ENCODE measurements at regions not wholly inside any gene's neighbourhood (a gene's known extent, or its start where the extent isn't known, plus 50 kb on each side); places are given as distances from the start of the nearest gene placed in this dataset.

- TF ChIP-seq, protein P1, sequence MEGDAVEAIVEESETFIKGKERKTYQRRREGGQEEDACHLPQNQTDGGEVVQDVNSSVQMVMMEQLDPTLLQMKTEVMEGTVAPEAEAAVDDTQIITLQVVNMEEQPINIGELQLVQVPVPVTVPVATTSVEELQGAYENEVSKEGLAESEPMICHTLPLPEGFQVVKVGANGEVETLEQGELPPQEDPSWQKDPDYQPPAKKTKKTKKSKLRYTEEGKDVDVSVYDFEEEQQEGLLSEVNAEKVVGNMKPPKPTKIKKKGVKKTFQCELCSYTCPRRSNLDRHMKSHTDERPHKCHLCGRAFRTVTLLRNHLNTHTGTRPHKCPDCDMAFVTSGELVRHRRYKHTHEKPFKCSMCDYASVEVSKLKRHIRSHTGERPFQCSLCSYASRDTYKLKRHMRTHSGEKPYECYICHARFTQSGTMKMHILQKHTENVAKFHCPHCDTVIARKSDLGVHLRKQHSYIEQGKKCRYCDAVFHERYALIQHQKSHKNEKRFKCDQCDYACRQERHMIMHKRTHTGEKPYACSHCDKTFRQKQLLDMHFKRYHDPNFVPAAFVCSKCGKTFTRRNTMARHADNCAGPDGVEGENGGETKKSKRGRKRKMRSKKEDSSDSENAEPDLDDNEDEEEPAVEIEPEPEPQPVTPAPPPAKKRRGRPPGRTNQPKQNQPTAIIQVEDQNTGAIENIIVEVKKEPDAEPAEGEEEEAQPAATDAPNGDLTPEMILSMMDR (conservative IDR thresholded peaks at IDR 0.05): no peak
- no peak for TF ChIP-seq EZH2 (IDR thresholded peaks at IDR 0.05; ENCODE audit: low read depth)
Observed at GRCh38 chr20:39904476-39905112, 784.4 kb downstream of the MAFB start.
